ENCODE measurements at regions not wholly inside any gene's neighbourhood (a gene's known extent, or its start where the extent isn't known, plus 50 kb on each side); places are given as distances from the start of the nearest gene placed in this dataset.
"Not testable (repeated sequence)": the region's sequence is repeated elsewhere in the genome, so short reads cannot be mapped to it uniquely, and the experiment has no call there.

DNA sequence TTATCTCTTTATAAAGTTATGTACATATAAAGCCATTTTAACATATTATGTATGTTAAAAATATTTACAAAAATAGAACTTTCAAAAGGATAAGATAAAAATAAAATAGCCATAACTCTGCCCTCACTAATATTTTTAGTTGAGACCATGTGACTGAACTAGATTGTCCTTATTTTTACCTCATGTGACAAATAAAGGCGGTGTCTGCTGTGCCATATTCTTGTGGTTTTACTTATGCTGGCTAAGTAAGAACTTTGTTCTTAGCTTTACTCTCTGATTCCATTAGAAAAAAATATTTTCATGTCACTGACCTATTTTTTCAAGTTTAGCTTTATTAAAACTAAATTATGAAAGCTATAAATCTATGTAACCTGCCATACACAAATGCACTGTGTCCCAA lies 135.6 kb upstream of the TSC22D1 start:
- no peak for DNase-seq (ENCODE audit: low read depth)

DNA sequence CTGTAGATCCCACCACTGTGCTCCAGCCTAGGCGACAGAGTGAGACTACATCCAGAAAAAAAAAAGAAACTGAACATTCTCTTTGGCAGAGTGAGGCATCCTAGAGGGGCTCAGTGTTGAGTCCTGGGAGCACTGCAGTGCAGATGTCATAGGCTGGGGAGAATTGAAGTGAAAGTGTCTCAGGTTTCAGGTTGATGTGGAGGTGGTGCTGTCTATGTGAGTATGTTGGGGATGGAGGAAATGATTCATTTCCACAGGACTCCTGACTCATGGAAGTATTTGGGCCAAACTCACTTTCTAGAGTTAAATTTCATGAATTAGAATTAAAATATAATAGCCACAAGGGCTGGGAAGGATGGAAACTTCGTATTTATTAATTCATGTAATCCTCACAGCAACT lies 134.4 kb upstream of the TSC22D1 start:
- DNase-seq (ENCODE audit: low read depth): peak; percentile 96

DNA sequence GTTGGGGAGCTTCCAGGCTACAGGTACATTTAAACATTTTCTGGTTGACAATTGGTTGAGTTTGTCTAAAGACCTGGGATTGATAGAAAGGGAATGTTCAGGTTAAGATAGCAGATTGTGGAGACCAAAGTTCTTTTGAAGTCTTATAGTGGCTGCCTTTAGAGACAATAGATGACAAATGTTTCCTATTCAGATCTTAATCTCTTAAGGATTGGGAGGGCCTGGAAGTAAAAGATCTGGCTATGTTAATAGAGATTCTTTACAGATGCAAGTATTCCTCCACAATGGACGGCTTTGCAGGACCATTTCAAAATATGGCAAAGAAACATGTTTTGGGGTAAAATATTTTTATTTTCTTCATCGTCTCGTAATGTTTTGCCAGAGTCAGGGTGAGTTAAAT lies 128.7 kb upstream of the TSC22D1 start:
- DNase-seq (ENCODE audit: low read depth): not testable (repeated sequence)

DNA sequence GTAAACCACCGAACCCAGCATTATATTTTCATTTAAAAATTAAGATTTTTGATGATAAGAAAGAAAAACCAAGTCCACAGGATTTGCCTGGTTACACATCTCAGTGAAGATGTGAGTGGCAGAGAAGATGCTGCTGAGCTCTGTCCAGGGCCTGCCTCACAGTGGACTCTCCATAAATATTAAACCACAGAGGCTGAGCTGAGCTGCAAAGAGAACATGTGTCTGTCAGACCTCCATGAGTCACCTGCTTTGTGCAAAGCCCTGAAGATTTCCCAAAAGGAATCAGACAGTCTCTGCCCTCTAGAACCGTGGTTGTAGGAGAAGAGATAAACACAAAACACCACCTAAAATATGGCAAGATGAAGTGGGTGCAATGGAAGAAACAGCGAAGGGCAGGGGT lies 127.2 kb upstream of the TSC22D1 start:
- peak; percentile 83 for DNase-seq (ENCODE audit: low read depth)

DNA sequence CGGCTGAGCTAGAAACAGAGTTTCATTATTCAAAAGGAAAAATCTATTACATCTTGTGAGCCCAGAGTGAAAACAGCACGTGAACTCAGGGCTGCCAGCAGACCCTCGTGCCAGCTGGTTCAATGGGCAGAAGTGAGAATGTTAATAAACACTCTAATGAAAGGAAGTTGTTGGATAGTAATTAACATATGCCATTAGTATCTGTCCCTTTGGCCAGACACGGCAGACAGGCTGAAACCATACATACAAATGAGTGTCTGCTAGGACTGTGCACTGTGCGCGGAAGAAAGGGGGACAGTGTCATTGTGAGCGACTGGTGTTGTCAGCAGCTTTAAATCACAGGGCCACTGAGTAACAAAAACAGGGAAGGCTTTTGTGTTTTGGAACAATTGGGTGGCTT lies 121.9 kb upstream of the TSC22D1 start:
- DNase-seq (ENCODE audit: low read depth): no peak

DNA sequence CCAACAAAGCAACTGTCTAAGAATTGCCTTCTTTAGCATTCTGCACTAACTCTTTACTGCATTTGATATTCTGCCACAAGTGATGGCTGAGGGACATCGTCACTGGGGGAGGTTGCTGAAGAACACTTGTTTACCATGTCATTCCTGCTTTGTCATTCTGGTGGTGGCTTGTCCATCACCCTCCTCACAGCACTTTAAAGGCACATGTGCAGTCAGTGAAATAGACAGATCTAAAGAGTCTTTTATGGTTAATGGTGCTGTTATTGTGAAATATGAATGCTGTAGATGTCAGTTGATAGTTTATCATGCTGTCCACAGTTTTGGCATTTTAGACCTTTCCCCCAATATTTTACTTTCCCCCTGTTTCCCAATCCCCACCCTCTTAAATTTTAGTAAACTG lies 120.9 kb upstream of the TSC22D1 start:
- no peak for DNase-seq (ENCODE audit: low read depth)

DNA sequence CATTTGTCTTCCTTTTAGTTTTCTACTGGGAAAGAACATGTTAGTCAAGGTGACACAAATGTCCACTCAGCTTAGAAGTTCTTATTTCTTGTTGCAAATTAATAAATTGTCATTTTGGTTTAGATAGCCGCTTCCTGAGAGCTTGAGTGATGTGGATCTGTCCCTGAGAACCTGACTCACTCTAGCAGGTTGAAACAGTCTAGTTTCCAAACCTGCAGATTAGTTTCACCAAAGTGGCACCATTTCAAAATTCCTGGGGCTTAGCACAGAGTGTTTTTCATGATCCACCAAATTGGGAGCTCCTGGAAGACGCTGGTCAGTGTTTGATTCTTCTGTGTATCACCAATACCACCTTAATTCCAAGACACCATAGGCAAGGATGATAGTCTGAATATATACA lies 119.4 kb upstream of the TSC22D1 start:
- DNase-seq (ENCODE audit: low read depth): no peak

DNA sequence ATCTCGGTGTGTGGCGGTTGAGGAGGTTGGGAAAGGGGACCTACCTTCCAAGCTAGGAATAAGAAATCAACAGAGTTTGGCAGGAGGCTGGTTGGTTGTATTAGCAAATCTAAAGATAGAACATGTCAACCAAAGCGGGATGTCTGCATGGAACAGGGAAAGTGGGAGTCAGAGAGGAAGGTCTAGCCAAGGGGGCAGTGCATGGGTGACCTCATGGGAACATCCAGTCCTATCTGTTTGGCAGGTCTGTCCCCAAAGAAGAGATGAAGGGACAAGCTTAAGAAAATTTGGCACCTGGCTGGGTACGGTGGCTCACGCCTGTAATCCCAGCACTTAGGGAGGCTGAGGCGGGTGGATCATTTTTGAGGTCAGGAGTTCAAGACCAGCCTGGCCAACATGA lies 118.7 kb upstream of the TSC22D1 start:
- DNase-seq (ENCODE audit: low read depth): no peak

DNA sequence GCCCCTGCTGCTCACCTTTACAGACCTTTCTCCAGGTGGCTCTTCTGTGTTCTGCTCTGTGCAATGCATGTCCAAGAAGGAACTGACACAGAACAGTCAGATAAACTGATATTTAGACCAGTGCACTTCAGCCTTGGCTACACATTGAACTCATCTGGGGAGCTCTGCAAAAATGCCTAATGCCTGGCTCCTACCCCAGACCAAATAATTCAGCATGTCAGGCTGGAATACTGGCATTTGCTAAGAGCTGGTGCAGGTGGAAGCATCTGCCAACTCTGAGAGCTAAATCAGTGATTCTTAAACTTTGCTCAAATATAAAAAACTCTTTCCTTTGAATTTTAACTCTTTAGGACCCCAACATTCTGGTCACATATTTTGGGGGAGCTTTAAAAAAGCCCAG lies 118.2 kb upstream of the TSC22D1 start:
- DNase-seq (ENCODE audit: low read depth): no peak

DNA sequence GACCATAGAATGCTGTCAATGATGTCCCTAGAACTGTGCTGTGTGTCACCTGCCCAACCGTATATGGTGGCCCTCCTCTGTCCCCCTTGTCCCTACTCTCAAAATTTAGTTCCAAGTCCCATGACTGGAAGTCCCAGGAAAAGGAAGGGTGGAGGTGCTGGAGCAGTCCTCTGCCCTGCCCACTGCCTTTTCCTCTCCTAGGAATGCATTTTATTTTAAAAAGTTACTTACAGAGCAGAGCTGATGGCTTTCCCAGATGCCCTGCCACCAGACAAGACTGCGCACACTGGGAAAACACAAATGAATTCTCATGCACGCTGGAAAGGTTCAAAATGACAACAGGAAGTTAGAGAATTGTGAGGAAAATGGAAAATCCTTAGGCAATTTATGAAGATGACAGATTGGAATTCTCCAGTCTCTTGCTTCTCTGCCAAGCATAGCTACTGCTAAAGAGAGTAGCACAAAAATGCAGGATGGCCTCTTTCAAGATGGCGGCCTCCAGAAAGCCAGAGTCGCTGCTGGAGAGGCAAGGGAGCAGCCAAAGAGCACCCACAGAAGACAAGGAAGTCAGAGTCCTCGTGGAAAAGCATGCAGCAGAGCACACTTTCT lies 117.1 kb upstream of the TSC22D1 start:
- DNase-seq (ENCODE audit: low read depth): no peak

DNA sequence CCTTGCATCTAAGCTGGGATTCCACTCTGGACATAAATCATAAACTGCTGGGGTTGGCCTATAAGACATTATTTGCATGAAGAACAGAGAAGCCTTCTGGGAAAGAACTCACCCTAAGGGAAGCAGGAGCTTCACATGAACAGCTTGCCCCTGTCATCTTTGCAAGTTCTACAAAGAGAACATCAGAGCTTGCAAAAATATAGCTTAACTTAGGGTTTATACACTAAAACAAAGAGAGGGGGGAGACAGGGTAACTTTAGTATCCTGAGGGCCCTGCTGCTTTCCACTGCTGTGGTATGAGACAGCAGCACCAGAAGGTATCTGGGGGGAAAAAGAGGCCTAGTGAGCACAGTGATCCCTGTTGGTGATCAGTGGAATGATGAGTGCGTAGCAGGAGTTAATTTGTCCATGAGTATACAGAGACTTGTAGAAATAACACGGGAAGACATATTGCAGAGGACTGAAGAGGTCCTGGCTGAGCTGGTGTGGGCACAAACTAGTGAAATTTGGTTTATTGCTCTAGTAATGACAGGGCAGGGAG lies 116.1 kb upstream of the TSC22D1 start:
- DNase-seq (ENCODE audit: low read depth): no peak

DNA sequence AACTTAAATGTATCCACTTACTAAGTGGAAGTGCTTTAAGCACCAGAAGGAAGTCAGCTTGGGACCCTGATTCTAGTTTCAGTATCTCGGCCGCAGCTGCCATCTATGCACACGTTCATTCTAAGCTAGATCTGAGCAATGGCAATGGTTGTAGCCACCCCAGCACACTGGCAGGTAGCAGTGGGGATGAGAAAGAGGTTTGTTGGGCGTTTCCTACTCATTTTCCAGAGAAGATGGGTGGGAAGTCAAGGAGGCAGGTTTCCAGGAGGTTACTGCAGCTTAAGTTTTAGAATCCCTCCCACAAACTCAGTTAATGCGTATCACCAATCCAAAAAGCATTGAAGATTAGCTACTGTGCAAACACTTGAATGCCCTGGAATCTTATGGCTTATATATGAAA lies 114.2 kb upstream of the TSC22D1 start:
- DNase-seq (ENCODE audit: low read depth): no peak

DNA sequence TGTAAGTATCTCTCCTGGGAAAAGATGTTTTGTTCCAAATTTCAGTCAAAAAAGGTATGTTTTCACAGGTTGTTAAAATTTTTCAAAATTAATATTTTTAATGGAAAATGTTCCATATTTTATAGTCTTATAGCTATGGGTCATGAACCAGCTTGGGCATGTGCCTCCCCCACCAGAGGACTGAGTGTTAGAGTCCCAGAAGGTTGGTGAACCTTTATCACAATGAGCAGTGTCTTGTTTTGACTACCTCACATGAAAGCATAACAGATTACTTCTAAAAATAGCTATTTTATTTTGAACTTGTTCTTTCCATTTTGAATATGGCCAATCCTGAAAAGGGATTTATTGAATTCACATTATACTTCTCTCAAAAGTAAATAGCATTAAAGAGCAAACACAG lies 112.5 kb upstream of the TSC22D1 start:
- DNase-seq (ENCODE audit: low read depth): no peak

DNA sequence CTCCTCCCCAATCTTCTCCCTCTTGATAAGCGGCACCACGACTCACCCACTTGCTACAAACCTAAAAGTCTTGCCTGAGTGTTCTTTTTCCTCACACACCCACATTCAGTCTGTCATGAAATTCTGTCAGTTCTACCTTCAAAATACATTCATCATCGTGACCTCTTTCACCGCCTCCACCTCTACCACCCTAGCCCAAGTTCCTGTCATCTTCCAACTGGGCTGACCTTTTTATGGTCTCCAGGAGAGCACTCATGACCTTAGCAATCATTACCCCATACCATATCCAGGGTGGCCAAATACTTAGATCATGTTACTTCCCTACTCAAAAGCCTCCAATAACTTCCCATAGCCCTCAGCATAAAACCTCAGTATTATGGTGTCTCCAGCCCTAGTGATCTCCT lies 110.4 kb upstream of the TSC22D1 start:
- no peak for DNase-seq (ENCODE audit: low read depth)

DNA sequence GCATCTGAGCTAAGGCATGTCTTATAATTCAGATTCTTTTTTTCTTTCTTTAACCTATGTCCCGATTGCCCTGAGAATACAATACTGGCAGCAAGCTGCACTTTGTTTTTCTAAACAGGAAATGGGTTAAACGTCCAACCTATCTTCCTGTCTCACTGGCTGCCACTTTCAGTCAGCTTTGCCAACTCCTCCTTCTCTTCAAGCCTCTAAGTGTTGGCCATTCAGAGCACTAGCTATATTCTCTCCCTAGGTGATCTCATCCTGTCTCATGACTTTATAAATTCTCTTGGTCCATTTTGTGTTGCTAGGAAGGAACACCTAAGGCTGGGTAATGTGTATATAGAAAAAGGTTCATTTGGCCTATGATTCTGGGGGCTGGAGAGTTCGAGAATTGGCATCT lies 109.5 kb upstream of the TSC22D1 start:
- DNase-seq (ENCODE audit: low read depth): no peak

DNA sequence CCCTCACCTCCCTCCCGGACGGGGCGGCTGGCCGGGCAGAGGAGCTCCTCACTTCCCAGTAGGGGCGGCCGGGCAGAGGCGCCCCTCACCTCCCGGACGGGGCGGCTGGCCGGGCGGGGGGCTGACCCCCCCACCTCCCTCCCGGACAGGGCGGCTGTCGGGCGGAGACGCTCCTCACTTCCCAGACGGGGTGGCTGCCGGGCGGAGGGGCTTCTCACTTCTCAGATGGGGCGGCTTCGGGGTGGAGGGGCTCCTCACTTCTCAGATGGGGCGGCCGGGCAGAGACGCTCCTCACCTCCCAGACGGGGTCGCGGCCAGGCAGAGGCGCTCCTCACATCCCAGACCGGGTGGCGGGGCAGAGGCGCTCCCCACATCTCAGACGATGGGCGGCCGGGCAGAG lies 106.3 kb upstream of the TSC22D1 start:
- not testable (repeated sequence) for DNase-seq (ENCODE audit: low read depth)

DNA sequence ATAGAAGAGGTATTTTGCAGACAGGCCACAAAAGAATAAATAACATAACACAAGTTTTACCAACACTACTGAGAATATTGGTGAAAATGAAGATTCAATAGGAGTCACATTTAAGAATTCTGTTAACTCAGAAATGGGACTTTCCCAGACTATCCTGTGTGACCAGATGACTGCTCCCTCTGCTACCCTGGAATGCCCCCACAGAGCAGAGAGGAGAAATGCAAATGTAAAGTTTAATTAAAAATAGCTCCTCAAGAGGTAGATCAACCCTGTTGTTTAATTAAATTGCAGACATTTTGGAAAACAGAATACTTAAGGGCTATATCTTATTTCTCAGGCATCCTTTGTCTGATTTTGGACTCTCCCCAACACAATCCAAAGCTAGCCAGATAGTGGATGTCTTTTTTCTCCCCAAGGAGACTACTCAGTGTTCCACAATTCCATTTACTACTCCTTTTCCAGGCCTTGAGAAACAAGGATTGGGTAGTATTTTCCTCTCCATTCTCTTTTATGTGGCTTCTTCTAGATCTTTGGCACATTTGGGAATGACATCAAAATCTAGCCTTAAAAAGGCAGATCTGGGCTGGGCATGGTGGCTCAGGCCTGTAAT lies 104.7 kb upstream of the TSC22D1 start:
- DNase-seq (ENCODE audit: low read depth): no peak

DNA sequence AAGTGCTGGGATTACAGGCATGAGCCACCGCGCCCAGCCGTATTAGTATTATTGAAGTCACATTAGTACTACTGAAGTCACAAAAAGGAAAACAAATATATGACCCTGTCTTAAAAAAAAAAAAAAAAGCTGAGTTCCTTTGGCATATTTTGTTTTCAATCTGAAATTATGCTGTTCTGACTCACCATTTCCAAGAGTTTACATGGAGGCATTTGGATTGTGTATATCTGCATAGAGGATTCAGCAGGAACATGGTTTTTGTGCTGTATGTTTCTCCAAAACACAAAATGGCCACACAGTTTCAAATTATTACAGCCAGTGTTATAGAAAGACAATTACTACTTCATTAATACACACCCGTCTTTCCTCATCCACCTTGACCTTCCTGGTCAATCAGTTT lies 103.5 kb upstream of the TSC22D1 start:
- DNase-seq (ENCODE audit: low read depth): no peak

DNA sequence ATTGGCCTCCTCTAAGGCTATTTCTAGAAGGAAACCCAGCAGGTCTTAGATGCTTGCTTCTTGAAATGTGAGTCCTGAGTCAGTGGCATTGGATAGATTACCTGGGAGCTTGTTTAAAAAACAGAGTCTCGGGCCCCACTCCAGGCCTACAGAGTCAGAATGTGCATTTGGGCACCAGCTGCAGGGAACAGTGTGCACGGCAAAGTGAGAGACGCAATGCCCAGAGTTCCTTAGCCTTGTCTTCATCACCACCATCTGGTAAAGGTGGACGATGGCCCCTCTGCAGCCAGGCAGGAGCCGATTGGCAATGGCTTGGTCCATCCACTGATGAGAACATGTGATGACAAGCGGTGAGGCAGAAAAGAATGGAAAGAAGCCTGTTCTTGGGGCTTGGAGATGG lies 102.1 kb upstream of the TSC22D1 start:
- DNase-seq (ENCODE audit: low read depth): no peak

DNA sequence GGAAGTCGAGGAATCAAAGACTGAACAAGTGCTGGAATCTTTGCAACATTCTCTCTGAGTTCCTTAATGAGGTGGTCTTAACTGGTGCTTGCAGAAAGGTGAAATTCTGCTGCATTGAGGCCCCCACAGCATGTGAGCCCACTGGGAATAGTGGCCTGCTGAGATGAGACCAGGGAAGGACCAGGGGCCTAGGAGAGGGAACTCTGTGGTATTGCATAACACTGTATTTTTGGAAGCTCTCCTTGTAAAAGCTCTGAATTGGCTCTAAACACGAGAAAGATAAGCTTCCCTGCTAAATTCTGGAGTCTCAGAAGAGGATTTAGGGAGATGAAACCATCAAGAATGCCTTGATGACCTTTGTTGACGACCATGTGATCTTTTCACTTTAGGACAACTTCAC lies 100.4 kb upstream of the TSC22D1 start:
- no peak for DNase-seq (ENCODE audit: low read depth)

DNA sequence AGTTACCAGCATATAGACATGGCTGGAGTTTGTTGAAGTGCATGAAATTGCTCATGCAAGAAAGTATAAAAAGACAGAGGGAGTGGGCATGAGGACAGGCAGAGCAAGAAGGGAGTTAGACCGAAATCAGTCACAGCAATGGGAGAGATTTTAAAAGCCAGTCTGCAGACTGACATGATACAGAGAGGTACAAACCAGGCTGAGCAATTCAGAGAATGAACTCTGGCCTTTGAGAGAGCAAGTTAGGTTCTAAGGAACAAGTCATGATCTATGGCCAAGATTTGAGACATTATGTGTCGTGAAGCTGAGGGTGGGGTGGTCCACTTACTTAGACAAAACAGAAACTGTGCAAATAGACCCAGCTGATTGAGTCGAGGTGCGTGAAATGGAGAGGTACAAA lies 93.4 kb upstream of the TSC22D1 start:
- no peak for DNase-seq (ENCODE audit: low read depth)

DNA sequence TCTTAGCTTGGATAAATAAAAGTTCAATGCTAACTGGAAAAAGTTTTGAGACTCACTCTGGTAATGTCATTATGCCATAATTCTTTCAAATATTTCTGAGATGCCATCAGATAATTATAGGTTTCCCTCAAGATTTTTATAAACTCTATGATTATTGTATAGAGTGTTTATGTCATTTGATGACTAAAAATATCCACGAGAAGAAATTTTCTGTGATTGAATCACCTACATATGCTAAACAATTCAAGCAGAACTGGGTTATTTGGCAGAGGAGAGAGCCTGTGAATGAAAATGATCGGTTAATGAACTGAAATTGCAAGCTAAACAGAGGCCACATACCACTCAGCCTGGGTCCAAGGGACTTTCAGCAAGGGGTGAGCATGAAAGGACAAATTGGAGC lies 92.6 kb upstream of the TSC22D1 start:
- peak; percentile 76 for DNase-seq (ENCODE audit: low read depth)

DNA sequence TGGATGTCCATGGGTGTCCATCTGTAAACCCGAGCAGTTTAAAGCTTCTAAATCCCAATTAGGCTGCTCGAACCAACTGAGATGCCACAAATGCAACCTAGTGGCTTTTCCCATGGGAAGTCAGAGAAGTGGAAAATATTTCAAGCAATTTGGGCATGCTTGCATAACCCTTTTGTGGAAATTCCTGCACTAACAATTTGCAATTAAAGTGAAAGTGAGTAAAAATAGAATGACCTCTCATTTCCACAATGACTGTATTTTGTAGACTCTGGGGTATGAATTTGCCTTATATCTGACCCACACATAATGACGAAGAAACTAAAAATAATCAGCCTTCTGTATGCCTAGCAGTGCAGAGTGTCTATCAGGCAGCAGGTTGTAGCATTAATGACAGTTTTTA lies 91.8 kb upstream of the TSC22D1 start:
- peak; percentile 89 for DNase-seq (ENCODE audit: low read depth)

DNA sequence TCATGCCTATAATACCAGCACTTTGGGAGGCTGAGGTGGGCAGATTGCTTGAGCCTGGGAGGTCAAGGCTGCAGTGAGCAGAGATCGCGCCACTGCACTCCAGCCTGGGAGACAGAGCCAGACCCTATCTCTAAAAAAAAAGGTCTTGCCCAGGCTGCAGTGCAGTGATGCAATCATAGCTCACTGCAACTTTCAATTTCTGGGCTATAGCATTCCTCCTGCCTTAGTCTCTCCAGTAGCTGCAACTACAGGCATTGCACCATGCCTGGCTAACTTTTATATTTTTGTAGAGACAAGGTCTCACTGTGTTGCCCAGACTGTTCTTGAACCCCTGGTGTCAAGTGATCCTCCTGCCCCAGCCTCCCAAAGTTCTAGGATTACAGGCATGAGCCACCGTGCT lies 90.4 kb upstream of the TSC22D1 start:
- peak; percentile 72 for DNase-seq (ENCODE audit: low read depth)
